T-helper 17 cell (primary cell): ENCODE measurements at regions not wholly inside any gene's neighbourhood (a gene's known extent, or its start where the extent isn't known, plus 50 kb on each side); places are given as distances from the start of the nearest gene placed in this dataset.
A peak's percentile ranks its signal among the peaks of the same experiment; 100 is the strongest.
"Not testable (repeated sequence)": the region's sequence is repeated elsewhere in the genome, so short reads cannot be mapped to it uniquely, and the experiment has no call there.

Experiments
- ATAC-seq: fragments of 150-1000 bp; cut with Tn5 transposase; 2 replicates; pipeline ENCODE4 v1.10.0; 2021; ENCODE audit warnings: mild to moderate bottlenecking, moderate library complexity
- DNase-seq, 3 donors: peaks; one replicate each; pipeline versions ENCODE4 v3.0.0 to v3.0.0-alpha.2; 2020 to 2021
- H3K9me3 ChIP-seq: one replicate; pipeline ENCODE4 v1.7.0; 2013; ENCODE audit warnings: low read length, mild to moderate bottlenecking; ENCODE audit not compliant: control insufficient read depth, poor library complexity, severe bottlenecking
- H3K27ac Mint-ChIP-seq: one replicate; pipeline ENCODE4 v1.8.0; 2022; ENCODE audit warnings: mild to moderate bottlenecking, moderate library complexity, mixed read lengths
- H3K27me3 Mint-ChIP-seq: one replicate; pipeline ENCODE4 v1.8.0; 2022; ENCODE audit warnings: mixed read lengths
- H3K36me3 Mint-ChIP-seq: one replicate; pipeline ENCODE4 v1.8.0; 2022; ENCODE audit warnings: low read depth, mixed read lengths
- H3K4me1 Mint-ChIP-seq: one replicate; pipeline ENCODE4 v1.8.0; 2022; ENCODE audit warnings: mild to moderate bottlenecking, mixed read lengths
- H3K4me3 Mint-ChIP-seq: one replicate; pipeline ENCODE4 v1.8.0; 2022; ENCODE audit warnings: mild to moderate bottlenecking, moderate library complexity, mixed read lengths

- not testable (repeated sequence) for ATAC-seq
- DNase-seq, result peak in 1 of 3 donors; percentile 2
These were observed 64.6 kb upstream of the SCGB1C2 start for GRCh38 chr17:72786-73185.

More at GRCh38 chr17:72786-73185, 64.6 kb upstream of the SCGB1C2 start:
- not testable (repeated sequence) for H3K4me1 Mint-ChIP-seq, H3K9me3 ChIP-seq, H3K27ac Mint-ChIP-seq, H3K36me3 Mint-ChIP-seq, H3K4me3 Mint-ChIP-seq, H3K27me3 Mint-ChIP-seq
